Non-pigmented ciliary epithelial cell (primary cell): ENCODE measurements at regions not wholly inside any gene's neighbourhood (a gene's known extent, or its start where the extent isn't known, plus 50 kb on each side); places are given as distances from the start of the nearest gene placed in this dataset.
"Not testable (repeated sequence)": the region's sequence is repeated elsewhere in the genome, so short reads cannot be mapped to it uniquely, and the experiment has no call there.

Experiments
- DNase-seq: peaks from one replicate; pipeline ENCODE4 v3.0.0-alpha.2; 2010; ENCODE audit warnings: low read depth

DNA sequence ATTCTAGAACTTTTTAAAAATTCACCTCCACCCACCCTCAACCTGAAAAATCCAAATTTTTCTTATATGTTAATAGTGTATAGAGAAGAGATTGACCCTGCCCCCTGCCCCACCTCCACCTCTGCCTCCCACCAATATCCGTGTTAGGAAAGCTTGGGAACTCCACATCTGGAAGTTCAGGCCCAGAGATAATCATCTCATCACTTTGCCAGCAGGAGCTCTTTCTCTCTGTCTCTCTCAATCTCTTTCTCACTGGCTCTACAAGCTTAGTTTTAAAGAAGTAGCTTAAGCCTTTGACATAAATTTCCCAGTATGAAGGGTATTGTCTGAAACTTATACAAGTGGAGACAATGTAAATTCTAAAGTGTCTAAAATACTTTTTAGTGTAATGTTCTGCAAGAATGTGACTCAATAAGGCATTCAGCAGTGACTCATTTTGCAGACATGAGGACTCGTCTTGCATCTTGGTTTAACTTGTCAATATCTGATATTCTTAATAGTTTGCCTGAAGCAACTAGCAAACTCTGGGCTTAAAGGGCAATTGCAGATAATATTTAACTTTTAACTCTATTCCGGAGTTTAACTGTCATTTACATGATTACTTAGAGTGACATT lies 299.8 kb upstream of the EPHA3 start:
- peak; percentile 44 for DNase-seq

DNA sequence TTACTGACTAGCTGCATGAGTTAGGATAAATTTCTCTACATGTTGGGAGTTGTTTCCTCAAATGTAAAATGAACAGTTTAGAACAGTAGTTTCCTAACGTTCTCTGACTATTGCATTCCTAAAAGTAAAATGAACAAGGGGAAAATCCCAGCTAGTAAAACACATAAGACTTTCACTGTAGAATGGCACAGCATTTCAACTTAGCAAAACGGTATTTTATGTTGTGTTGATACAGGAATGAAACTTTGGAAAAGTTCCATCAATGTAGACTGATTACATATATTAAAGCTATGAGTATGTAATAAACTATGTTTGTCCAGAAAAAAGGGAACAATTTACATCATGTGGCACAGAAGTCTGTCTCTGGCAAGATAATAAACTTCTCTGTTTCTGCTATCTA lies 297.4 kb upstream of the EPHA3 start:
- no peak for DNase-seq

DNA sequence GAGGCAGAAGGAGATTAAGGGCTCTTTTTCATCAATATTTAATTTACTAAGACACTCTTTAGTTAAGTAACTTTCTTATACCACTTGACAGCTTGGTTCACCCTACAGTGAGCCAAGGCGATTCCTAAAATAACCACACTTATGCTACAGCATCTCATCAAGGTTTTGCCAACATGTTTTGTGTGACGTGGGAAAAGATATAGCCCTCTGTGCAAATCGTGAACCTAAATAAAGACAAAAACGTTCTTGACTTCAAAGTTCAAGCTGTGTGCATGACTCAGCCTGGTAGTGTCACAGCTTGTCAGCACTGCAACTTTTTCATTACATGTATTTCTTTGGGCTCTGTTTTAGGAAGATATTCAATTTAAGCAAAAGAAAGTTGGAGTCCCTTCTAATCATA lies 297.0 kb upstream of the EPHA3 start:
- DNase-seq = peak; percentile 20

DNA sequence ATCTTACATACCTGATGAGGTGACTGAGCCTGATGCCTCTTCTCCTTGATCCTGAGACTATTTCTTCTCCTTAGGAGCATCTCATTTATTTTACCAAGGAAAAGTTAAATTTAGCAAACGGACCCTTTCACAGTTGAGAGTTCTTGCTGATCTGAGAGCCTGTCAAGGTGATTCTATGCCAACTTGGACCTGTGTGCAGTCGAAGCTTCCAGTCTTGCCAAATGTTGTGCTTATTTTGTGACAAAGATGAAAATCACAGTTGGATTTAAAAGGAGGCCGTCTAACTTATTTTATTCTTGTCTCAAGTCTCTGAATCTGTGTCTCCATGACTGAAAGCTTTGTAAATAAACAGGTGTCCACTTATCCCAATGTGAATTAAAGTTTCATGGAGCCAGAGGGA lies 296.3 kb upstream of the EPHA3 start:
- no peak for DNase-seq

DNA sequence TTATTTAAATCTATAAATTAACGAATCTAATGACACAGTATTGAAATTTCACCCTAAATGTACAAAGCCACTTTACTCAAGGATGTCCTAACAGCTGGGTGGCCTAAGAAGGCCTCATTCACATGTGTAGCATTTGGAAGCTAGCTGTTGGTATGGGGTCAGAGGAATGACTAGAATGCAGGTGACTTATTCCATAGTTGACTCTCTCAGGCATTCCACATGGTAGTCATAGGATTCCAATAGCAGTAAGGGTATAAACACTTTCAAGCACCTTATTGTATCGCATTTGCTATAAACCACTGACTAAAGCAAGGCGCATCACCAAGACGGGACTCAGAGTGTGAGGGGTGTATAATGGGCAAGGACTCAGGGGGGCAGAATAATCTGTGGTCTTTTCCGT lies 294.8 kb upstream of the EPHA3 start:
- DNase-seq = no peak

DNA sequence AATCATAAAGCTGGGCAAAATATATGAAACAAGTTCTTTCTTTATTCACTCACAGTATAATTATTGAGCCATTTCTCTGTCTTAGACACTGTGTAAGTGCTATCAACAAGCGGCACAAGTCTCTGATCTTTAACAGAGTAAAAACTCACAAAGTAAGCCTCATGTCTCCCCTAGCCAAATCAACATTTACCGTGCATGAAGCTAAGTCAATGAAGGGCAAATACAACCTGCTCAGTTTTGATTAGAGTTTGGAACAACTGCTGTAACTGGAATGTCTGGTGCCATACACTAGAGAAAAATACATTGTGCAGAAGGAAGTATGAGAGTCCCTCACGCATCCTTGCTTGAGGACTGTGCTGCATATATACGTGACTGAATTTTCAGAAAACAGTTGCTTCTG lies 291.0 kb upstream of the EPHA3 start:
- no peak for DNase-seq

DNA sequence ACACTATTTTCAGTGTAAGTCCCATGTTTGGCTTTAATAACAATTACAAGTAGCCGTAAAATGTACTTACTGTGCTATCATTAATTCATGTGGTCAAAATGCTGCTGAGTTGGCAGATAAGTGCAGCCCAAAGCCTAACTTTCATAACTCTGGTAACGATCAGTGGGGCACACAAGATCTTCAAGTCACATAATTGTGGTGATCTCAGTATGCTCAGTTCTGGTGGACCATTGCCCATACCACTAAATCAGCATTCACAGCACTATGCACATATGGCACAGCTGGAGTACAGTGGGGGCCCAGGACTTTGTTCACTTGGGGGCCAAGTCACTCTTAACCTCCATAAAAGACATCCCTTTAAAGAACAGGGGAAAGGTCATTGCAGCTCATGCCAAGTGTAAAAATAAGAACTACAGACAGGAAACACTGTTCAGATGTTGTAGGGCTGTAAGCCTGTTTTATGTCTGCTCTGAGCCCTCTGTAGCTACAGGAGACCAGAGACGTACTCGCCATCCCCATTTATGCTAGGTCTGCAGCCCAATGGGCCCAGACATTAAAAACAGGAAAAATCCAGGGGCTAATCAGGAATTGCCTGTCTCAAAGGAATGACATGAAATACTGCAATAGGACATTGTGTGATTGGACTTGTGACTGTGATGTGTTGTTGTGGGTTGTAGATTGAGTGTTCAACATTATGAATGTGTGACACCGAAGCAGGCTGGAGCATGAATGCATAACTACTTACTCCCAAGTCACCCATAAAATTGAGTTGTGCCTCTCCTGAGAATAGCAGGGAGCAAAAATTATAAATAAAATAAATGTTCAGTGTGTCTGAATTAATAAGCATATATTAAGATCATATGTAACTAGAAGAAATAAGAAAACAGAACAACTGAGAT lies 282.5 kb upstream of the EPHA3 start:
- DNase-seq = no peak

DNA sequence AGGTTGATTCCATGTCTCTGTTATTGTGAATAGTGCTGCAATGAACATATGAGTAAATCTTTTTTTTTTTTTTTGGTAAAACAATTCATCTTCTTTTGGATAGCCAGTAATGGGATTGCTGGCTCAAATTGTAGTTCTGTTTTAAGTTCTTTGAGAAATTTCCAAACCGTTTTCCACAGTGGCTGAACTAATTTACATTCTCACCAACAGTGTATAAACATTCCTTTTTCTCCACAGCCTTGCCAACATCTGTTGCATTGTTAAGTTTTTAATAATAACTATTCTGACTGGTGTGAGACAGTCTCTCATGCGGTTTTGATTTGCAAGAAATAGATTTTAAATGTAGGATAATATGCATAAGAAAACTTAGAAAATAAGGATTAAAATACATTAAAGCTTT lies 279.0 kb upstream of the EPHA3 start:
- no peak for DNase-seq

DNA sequence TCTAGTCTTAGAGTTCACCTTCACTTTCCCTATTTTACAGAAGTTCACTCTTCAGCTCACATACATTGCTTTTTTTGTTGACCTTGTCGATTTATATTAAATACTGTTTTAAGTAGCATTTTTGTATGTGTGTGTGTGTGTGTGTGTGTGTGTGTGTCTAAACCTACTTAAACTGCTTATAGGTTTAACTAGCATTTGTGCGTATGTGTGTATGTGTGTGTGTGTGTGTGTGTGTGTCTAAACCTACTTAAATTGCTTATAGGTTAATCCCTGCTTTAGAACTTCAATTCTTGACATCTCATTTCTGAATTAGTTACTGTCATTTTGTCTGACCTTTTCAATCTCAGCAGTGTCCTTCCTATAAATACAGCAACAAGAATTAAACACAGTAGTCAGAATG lies 254.8 kb upstream of the EPHA3 start:
- DNase-seq = no peak

DNA sequence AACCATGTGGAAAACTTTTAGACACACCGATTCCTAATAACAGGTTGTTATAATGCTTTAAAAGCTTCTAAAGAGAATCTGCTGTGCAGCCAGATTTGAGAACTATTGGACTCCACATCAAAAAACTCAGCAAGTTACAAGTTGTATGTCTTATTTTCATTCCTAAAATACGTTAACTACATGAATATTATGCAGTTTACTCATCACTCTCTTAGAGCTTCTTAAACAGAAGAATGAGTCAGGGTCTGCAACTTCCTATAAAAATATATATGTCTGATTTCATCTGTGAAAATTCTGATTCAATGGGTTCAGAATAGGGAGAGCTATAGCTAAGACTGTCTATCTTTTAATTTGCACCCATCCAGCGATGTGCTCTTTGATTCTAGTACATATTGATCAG lies 244.2 kb upstream of the EPHA3 start:
- peak; percentile 3 for DNase-seq

DNA sequence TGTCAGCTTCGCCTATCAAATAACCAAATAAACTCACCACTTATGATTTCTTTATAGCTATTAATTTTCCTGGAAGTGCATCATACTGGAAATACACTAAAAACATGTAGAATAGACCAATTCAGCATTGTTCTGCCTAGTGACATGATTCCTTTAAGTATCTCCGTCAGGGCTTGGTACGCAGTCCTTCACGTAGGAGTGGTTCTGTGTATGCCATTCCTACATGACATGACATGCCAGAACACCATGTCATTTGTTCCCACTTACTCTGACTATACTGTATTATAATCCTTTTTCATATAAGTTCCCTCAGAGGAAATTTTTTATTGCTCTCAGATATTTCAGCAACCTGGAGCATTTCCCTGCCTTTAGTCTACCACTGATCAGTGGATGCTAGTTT lies 230.7 kb upstream of the EPHA3 start:
- no peak for DNase-seq

DNA sequence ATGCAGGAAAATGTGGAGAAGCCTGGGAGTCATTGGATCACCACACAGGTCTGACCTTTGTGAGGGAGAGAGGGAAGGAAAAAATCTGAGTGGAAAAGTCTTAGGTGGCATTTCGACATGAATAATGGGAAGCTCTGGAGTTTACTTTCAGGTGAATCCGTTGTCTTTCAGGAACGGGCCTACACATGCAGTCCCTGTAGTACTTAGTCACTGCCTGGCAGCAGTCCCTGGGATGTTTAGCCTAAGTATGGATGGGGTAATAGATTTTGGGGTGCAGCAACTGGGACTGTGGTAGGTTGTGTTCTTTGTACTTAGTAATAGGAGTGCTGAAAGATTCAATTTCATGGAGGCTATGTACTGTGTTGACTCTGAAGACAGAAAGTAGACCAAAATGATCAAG lies 227.5 kb upstream of the EPHA3 start:
- DNase-seq = no peak

DNA sequence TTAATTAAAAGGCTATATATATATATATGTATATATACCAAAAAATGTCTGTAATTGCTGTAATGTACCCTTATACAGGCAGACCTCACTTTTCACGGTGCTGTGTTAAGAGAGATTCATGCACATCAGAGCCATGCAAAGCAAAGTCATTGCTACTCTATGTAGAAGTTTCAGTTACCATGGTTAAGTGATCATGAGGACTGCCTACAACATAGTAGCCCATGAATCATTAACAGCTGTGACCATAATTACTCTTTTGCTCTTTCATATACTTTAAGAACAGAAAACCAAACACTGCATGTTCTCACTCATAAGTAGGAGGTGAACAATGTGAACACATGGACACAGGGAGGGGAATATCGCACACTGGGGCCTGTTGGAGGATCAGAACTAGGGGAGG lies 225.3 kb upstream of the EPHA3 start:
- DNase-seq = no peak

DNA sequence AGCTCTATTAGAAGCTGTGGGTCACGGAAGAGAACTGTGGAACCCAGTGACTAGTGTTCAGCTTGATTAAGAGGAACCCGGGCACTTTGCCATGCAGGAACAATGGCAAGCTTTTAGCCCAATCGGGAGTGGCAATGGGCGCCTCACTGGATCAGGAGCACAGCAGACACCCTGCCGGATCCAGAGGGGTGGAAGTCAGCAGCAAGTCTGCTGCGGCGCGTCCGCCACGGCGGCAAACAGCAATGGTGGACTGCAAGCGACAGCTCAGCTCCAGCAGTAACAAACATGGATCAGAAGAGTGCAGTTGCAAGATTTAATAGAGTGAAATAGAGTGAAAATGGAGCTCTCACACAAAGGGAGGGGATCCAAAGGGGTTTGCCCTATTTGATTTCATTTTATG lies 220.8 kb upstream of the EPHA3 start:
- DNase-seq = not testable (repeated sequence)

DNA sequence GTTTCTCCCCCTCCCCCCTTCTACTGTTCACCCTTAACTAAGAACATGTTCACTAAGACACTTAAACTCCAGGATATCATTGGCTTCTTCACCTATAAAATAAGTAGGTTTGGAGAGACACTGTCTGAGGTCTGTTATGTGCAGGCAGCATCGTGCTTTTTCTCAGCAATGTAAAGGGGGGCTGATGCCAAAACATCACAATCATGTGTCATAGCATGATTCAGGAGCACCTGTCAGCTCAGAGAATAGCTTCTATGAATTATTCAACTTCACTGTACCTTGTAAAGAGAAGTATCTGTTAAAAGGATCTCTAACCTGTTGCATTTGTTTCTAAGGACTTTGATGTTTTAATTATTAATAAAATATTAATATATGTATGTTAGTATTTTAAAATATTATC lies 211.4 kb upstream of the EPHA3 start:
- no peak for DNase-seq

DNA sequence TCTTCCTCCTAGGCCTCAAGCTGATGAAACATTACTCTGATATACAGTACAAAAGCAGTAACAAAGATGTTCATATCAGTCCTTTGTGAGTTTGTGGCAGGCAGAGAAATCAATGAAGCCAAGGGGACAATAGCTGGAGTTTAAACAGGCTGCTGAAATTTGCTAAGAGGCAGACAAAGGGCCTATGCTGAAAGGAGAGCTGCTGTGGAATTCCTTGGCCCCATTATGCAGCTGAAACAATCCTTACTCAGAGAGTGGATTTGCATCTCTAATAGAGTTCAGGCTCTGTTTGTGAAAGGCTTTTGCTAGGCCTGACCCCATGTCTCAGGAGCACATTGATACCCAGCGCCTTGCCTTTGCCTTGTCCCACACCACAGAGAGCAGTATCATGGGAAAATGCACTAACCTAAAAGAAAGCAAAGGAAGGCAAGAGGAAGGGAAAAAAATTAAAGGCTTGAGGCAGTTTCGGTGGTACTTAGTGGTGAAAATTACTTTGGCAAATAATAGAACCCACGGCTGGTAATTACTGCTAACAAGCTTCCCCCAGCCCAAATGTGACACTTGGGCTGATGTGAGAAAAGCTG lies 195.0 kb upstream of the EPHA3 start:
- no peak for DNase-seq

DNA sequence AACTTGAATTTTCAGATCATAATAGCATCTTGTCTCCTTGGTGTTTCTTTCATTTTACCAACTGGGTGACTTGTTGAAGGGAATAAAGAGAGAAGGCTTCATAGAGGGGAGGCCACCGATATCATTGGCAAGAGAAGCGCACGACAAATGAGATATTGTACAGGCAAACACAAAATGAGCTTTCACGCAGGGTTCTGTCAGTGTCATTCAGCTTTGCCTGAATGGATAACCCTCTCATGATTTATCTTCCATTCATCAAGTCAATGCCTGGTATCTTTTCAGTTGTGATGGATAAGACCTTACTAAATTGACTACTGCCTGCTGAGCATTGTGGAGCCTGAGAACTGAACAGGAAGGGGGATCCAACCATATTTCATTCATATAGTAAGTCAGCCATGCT lies 188.6 kb upstream of the EPHA3 start:
- no peak for DNase-seq

DNA sequence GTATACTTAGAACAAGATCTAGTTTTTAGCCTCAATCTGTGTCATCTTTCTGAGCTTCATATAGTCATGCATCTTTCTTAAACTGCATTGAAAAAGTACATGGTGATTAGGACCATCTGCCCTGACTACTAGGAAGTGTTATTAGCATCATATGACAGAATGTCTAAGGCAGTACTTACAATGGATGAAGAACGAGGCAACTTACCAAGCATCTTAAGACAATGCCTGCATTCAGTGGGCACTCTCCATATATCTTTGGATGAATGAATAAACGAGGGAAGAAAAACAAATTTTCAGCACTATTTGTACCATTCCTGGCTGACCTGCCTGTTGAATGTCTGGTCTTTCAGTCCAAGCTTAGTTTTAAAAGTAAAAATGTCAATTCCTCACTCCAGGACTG lies 185.4 kb upstream of the EPHA3 start:
- no peak for DNase-seq

DNA sequence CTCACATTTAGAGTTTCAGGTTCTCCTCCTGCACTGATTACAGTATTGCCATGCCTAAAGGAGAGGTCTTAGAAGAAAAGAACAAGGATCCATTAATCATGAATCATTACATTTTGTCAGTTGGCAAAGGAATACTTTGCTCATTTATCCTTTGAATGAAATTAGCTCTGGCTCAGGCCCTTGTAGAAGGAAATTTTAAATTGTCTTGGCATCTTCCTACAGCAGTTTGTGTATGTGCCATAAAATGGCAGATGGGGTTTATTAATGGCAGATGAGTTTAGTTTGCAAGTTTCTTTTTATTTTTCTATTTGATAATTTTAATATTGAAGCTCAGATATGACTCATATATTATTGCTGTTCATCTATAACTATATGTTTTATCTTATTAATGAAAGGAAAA lies 181.2 kb upstream of the EPHA3 start:
- DNase-seq = no peak

DNA sequence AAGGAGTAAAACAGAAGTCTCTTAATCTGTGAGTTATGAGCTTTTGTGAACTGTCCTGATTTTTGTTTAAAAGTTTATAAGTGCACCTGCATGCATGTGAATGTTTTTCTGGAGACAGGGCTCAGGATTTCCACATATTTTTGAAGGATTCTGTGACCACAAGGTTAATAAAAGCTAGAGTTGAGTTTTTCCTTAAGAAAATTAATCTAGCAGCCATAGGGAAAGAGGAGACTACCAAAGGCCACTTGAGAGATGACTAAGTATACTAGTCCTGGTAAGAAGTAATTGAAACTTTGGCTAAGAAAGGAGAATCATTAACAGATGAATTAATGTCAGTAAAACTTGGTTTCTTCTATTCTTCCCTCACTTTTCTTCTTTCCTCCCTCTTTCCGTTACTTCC lies 176.8 kb upstream of the EPHA3 start:
- no peak for DNase-seq

DNA sequence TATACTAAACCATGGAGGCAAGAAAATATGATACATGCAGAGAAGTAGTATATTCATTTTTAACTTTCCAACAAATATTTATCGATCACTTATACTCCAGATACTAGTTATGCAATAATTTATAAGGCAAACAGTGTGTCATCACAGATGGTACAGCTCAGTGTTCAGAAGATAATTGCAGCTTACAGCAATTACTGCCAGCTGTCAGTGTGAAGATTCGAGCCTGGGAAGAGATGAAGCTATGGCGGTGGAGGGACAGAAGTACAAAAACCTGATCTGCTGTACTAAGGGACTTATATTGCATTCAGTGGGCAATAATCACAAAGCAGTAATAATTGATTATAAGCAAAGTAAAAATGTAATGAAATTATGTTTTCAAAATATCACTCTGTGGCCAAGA lies 170.6 kb upstream of the EPHA3 start:
- no peak for DNase-seq

DNA sequence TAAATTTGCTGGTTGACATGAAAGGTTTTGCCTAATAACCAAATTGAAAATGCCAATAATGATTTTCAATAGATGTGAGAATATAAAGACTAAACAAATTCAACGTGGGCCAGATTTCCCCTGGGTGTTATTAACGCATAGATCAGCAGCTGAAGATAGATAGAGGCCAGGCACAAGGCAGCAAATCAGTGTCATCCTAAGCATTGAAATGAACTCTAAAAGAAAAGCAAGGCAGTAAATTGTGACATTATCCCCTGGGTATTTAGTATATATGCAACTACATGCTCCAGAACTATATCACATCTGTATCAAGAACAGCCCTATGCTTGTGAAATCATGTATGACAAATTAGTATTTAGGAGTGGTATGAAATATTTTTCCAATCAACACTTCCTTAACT lies 167.1 kb upstream of the EPHA3 start:
- no peak for DNase-seq

DNA sequence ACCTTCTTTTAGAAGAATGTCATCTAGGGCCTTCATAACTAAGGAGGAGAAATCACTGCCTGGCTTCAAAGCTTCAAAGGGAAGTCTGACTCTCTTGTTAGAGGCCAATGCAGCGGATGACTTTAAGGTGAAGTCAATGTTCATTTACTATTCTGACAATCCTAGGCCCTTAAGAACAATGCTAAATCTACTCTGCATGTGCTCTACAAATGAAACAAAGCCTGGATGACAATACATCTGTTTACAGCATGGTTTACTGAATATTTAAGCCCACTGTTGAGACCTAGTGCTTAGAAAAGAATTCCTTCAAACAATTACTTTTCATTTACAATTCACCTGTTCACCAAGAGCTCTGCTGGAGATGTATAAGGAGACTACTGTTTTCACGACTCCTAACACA lies 160.4 kb upstream of the EPHA3 start:
- DNase-seq = no peak

DNA sequence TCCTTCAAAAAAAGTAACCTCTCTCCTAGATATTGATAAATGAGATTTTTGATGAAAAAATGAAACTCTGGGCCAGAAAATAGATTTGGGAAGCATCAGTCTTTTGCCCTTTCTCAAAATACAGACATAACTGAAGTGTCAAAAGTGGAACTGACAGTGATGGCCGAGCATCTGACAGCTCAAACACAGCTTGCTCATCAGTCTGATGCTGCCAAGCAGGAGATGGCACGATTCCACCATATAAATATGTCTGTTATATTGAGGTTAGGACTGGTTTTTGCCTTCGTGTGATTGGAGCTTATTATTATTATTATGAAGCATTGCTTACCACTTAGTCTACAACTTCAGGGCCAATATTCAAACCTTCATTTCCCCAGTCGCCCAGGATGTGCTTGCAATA lies 152.6 kb upstream of the EPHA3 start:
- no peak for DNase-seq
